Uterus (tissue), 2 donors: ENCODE measurements at regions not wholly inside any gene's neighbourhood (a gene's known extent, or its start where the extent isn't known, plus 50 kb on each side); places are given as distances from the start of the nearest gene placed in this dataset.

Experiments used
- CTCF ChIP-seq, 4 experiments: fragments of 200-600 bp in 2 of 4; fragments of 450-650 bp in 2 of 4; sonication (generic) in 2 of 4; IDR thresholded peaks; one replicate each; pipeline ENCODE4 v1.5.1; 2016 to 2019; ENCODE audit warnings: antibody characterized with exemption in 4 of 4, mild to moderate bottlenecking in 2 of 4, moderate library complexity in 1 of 4
- POLR2A ChIP-seq, 2 donors: fragments of 450-650 bp; IDR thresholded peaks; one replicate each; pipeline ENCODE4 v1.6.1; 2016; ENCODE audit warnings: antibody characterized with exemption in 2 of 2, mild to moderate bottlenecking in 1 of 2, moderate library complexity in 1 of 2

GRCh38 chr9:109948453-109948852 lies 168.5 kb downstream of the PALM2AKAP2 start:
- no peak for TF ChIP-seq CTCF (IDR thresholded peaks at IDR 0.05)
- TF ChIP-seq POLR2A (IDR thresholded peaks at IDR 0.05): no peak
